ENCODE measurements at regions not wholly inside any gene's neighbourhood (a gene's known extent, or its start where the extent isn't known, plus 50 kb on each side); places are given as distances from the start of the nearest gene placed in this dataset.

GRCh38 chr18:39845631-39846030, 2109.4 kb upstream of the PIK3C3 start:
- TF ChIP-seq CTCF (IDR thresholded peaks at IDR 0.05) (no peak), POLR2A (IDR thresholded peaks at IDR 0.05) (no peak)
